OCI-LY7 (cell line): ENCODE measurements at regions not wholly inside any gene's neighbourhood (a gene's known extent, or its start where the extent isn't known, plus 50 kb on each side); places are given as distances from the start of the nearest gene placed in this dataset.

Source experiments
- BruUV-seq: library from RNA; stranded (reverse); fragments of 400-500 nt; replicated peaks from 2 replicates; lab custom pipeline; 2021; lab: Mats Ljungman, UMichigan
- CTCF ChIA-PET: fragments of 300-600 bp; sonication (Branson Sonifier 250); formaldehyde crosslinking; loops from one replicate; lab custom pipeline; 2022; ENCODE audit warnings: antibody characterized with exemption; ENCODE audit not compliant: unreplicated experiment; lab: Charles Lee
- POLR2A ChIA-PET: fragments of 300-600 bp; sonication (Branson Sonifier 250); formaldehyde crosslinking; loops from one replicate; lab custom pipeline; 2022; ENCODE audit warnings: antibody characterized with exemption; lab: Charles Lee
- DNase-seq: peaks from one replicate; pipeline ENCODE4 v3.0.0-alpha.2; 2015; ENCODE audit warnings: low spot score
- H2AFZ ChIP-seq: fragments of 200-600 bp; sonication (generic), shearing (Covaris generic); 2 replicates; pipeline ENCODE4 v1.6.1; 2014; ENCODE audit warnings: mild to moderate bottlenecking, antibody characterized with exemption, low read length, moderate library complexity
- H3K27ac ChIP-seq: fragments of 200-600 bp; sonication (generic); 2 replicates; pipeline ENCODE4 v1.5.1; 2014; ENCODE audit warnings: mixed run types, low read depth, mild to moderate bottlenecking, moderate library complexity, low read length, inconsistent platforms; ENCODE audit not compliant: poor library complexity, severe bottlenecking
- H3K36me3 ChIP-seq: fragments of 200-600 bp; sonication (generic); 2 replicates; pipeline ENCODE4 v1.6.1; 2014; ENCODE audit warnings: mild to moderate bottlenecking, antibody characterized with exemption, low read length, moderate library complexity, mixed read lengths; ENCODE audit not compliant: insufficient read depth
- H3K4me1 ChIP-seq: fragments of 200-600 bp; sonication (generic); 2 replicates; pipeline ENCODE4 v1.5.1; 2014; ENCODE audit warnings: mild to moderate bottlenecking, low read length; ENCODE audit not compliant: insufficient read depth, poor library complexity, severe bottlenecking
- H3K4me2 ChIP-seq: fragments of 200-600 bp; sonication (generic); 2 replicates; pipeline ENCODE4 v1.6.1; 2014; ENCODE audit warnings: mild to moderate bottlenecking, low read length
- H3K4me3 ChIP-seq: fragments of 200-600 bp; sonication (generic); 2 replicates; pipeline ENCODE4 v1.5.1; 2014; ENCODE audit warnings: mild to moderate bottlenecking, low read depth, low read length; ENCODE audit not compliant: poor library complexity, severe bottlenecking
- H3K79me2 ChIP-seq: fragments of 200-600 bp; sonication (generic); 2 replicates; pipeline ENCODE4 v1.6.1; 2016; ENCODE audit warnings: low read depth, mild to moderate bottlenecking, low read length, moderate library complexity, mixed read lengths; ENCODE audit not compliant: insufficient read depth
- H3K9me2 ChIP-seq: fragments of 200-600 bp; sonication (generic); 2 replicates; pipeline ENCODE4 v1.6.1; 2016; ENCODE audit warnings: mild to moderate bottlenecking, low read length, mixed read lengths; ENCODE audit not compliant: insufficient read depth
- H3K9me3 ChIP-seq: fragments of 200-600 bp; sonication (generic); 2 replicates; pipeline ENCODE4 v1.6.1; 2014; ENCODE audit warnings: mild to moderate bottlenecking, mixed run types, low read length, mixed read lengths
- H4K20me1 ChIP-seq: fragments of 200-600 bp; sonication (generic); 2 replicates; pipeline ENCODE4 v1.6.1; 2014; ENCODE audit warnings: mild to moderate bottlenecking, antibody characterized with exemption, low read length, moderate library complexity, mixed read lengths; ENCODE audit not compliant: insufficient read depth
- EZH2phosphoT487 ChIP-seq: fragments of 200-600 bp; sonication (generic); IDR thresholded peaks from 2 replicates; pipeline ENCODE4 v1.6.1; 2018; ENCODE audit warnings: low read depth, borderline replicate concordance, mild to moderate bottlenecking, mixed run types, antibody characterized with exemption, low read length, moderate library complexity, mixed read lengths
- intact Hi-C: fragments of 100-400 bp; cut with micrococcal nuclease; formaldehyde crosslinking; loops from one replicate; pipeline ENCODE4 v1.10.0; 2022; ENCODE audit not compliant: unreplicated experiment
- TF ChIP-seq, protein P1 (sequence below): fragments of 200-600 bp; sonication (generic); conservative IDR thresholded peaks from 2 replicates; pipeline ENCODE4 v1.5.1; 2014; ENCODE audit warnings: mild to moderate bottlenecking, antibody characterized with exemption, low read length, moderate library complexity, mixed read lengths

DNA sequence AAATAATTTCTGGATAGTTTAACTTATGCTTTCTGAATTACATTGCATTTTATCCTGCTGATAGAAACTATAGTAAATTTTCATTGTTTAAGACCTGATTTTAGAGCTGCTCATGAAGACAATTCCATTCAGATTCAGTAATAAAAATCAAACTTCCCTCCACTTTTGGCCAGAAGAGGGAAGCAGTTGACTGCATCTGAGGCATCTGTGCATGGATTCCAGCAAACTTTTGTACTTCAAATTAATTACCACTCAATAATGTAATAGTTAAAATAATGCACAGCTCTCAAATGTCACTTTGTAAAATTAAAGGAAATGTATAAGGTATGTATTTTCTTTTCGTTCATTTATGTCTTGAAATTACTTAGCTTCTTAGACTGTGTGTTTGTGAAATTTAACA lies 64.2 kb upstream of the SLC35B3 start:
- intact Hi-C loops = no loop called here

DNA sequence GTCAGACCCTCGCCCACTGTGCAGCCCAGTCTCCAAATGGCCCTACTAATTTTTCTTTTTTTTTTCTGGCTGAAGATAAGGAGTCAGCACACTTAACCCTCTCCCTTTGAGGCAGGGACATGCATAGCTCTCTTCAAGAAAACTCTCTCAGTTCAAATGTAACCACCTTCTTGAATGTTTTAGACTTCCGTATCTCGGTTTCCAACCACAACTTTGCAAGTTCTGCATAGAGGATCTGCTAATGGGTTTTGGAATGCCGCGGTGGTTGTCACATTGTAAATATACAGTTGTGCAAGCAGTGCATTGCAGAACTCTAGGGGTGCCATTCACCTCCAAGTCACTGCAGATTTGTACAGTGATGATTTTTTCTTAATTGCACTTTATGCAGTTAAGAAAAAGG lies 59.4 kb upstream of the SLC35B3 start:
- TF ChIP-seq, protein P1, sequence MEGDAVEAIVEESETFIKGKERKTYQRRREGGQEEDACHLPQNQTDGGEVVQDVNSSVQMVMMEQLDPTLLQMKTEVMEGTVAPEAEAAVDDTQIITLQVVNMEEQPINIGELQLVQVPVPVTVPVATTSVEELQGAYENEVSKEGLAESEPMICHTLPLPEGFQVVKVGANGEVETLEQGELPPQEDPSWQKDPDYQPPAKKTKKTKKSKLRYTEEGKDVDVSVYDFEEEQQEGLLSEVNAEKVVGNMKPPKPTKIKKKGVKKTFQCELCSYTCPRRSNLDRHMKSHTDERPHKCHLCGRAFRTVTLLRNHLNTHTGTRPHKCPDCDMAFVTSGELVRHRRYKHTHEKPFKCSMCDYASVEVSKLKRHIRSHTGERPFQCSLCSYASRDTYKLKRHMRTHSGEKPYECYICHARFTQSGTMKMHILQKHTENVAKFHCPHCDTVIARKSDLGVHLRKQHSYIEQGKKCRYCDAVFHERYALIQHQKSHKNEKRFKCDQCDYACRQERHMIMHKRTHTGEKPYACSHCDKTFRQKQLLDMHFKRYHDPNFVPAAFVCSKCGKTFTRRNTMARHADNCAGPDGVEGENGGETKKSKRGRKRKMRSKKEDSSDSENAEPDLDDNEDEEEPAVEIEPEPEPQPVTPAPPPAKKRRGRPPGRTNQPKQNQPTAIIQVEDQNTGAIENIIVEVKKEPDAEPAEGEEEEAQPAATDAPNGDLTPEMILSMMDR = no peak
- TF ChIP-seq EZH2phosphoT487 = no peak
- H3K4me3 ChIP-seq = no peak overlapping the region
- intact Hi-C loops = no loop called here
- H2AFZ ChIP-seq = no peak overlapping the region
- BruUV-seq = no TSS peak
- ChIA-PET CTCF (no interaction called here), POLR2A (no interaction called here)
- H4K20me1 ChIP-seq = no peaks in the 10 kb centered on the region
- H3K27ac ChIP-seq = no peak overlapping the region
- no peak overlapping the region for H3K4me2 ChIP-seq
- H3K36me3 ChIP-seq = no peaks in the 10 kb centered on the region
- H3K9me2 ChIP-seq = no peaks in the 10 kb centered on the region
- H3K4me1 ChIP-seq = no peaks in the 10 kb centered on the region
- no peaks in the 10 kb centered on the region for H3K79me2 ChIP-seq
- no peaks in the 10 kb centered on the region for H3K9me3 ChIP-seq
- DNase-seq = no peak

More for the DNA sequence above, 64.2 kb upstream of the SLC35B3 start:
- Histone ChIP-seq H3K27ac (no peak overlapping the region), H3K36me3 (no peaks in the 10 kb centered on the region), H3K79me2 (no peaks in the 10 kb centered on the region), H3K9me3 (no peaks in the 10 kb centered on the region), H3K9me2 (no peaks in the 10 kb centered on the region), H3K4me3 (no peak overlapping the region), H3K4me1 (no peaks in the 10 kb centered on the region), H4K20me1 (no peaks in the 10 kb centered on the region), H2AFZ (no peak overlapping the region), H3K4me2 (no peak overlapping the region)
- no TSS peak for BruUV-seq
- DNase-seq = peak; percentile 3
- ChIA-PET POLR2A (interaction anchor here (0.5 to 1.6 kb wide), 3 partner anchors 10 to 757 kb away, joined by 3 to 4 read pairs (median 3); no protein-coding TSS in a partner anchor), CTCF (no interaction called here)
- TF ChIP-seq EZH2phosphoT487 = no peak
- TF ChIP-seq, protein P1 = peak; percentile 55

DNA sequence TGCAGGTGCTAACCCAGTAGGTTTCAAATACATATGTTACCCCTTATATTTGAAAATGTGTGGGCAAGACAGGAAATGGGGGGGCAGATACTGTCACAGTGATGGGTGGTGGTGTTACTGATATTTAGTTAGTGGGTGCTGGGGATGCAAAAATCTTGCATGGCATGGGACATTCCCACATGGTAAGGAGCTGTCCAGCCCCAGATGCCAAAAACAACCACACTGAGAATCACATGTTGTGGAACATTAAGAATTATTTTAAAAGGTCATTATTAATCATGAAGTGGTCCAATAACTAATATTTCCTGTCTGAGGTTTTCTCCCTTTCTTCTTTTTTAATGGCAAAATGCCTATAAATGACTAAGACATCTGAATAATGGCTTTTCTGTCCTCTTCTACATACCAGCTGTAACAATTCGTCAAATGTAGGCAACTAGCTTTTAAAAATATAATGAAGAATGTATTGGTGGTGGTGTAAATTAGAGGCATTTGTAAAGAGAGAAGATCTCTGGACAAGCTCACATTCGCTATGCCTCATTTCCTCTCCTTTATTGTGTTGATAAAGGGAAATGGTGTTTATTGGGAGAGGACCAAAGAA lies 57.3 kb upstream of the SLC35B3 start:
- ChIA-PET CTCF (no interaction called here), POLR2A (interaction anchor here (1.1 kb wide), 1 partner anchor 9 kb away, joined by 4 read pairs; no protein-coding TSS in a partner anchor)
- Histone ChIP-seq H3K4me3 (no peak overlapping the region), H4K20me1 (no peaks in the 10 kb centered on the region), H3K9me3 (no peaks in the 10 kb centered on the region), H3K79me2 (no peaks in the 10 kb centered on the region), H3K27ac (no peak overlapping the region), H3K9me2 (no peaks in the 10 kb centered on the region), H3K4me1 (no peaks in the 10 kb centered on the region), H3K36me3 (no peaks in the 10 kb centered on the region), H2AFZ (no peak overlapping the region), H3K4me2 (no peak overlapping the region)
- no peak for TF ChIP-seq EZH2phosphoT487
- TF ChIP-seq, protein P1 = no peak
- BruUV-seq = no TSS peak
- DNase-seq = no peak
- intact Hi-C loops = no loop called here
